ENCODE measurements at regions not wholly inside any gene's neighbourhood (a gene's known extent, or its start where the extent isn't known, plus 50 kb on each side); places are given as distances from the start of the nearest gene placed in this dataset.

DNA sequence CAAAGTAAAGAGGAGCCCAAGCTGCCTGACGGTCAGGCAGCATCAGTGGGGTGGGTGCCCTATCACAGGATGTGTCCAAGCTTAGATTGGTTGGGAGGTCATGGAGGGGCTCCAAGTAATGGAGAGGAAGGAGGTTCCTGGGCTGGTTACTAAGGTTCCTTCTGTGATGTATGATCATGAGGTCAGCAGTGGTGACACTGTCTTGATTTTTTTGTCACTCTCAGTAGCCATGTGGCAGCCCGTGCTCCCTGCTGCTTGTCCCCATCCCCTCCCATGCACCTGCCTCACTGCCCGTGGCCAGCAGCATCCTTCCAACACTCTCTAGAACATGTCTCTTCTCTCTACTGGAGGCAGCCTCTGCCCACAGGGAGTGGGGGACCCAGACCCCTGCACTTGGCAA lies 261.7 kb downstream of the TLE3 start:
- Histone ChIP-seq H2AFZ (ENCODE audit: low read length) (no peak overlapping the region), H3K27me3 (replicated peaks; ENCODE audit: insufficient read depth, low read length) (no peaks in the 10 kb centered on the region), H3F3A (ENCODE audit: insufficient read depth, low read length) (no peaks in the 10 kb centered on the region), H3K79me2 (ENCODE audit: low read length) (no peaks in the 10 kb centered on the region), H3K9ac (ENCODE audit: low read length) (no peak overlapping the region), H3K36me3 (replicated peaks; ENCODE audit: insufficient read depth, low read length) (no peaks in the 10 kb centered on the region), H3K9me2 (replicated peaks; ENCODE audit: insufficient read depth, low read length) (no peaks in the 10 kb centered on the region), H3K4me3 (ENCODE audit: low read length) (no peak overlapping the region), H3K4me2 (ENCODE audit: low read depth, low read length) (no peak overlapping the region), H3K4me1 (ENCODE audit: low read length) (no peaks in the 10 kb centered on the region), H3K9me3 (replicated peaks; ENCODE audit: insufficient read depth, low read length) (no peaks in the 10 kb centered on the region), H4K20me1 (ENCODE audit: insufficient read depth, low read length) (no peaks in the 10 kb centered on the region), H3K27ac (ENCODE audit: low read length) (no peak overlapping the region)
- TF ChIP-seq EZH2 (optimal IDR thresholded peaks at IDR 0.05; ENCODE audit: low read depth, low read length), result no peak
- TF ChIP-seq, protein P1, sequence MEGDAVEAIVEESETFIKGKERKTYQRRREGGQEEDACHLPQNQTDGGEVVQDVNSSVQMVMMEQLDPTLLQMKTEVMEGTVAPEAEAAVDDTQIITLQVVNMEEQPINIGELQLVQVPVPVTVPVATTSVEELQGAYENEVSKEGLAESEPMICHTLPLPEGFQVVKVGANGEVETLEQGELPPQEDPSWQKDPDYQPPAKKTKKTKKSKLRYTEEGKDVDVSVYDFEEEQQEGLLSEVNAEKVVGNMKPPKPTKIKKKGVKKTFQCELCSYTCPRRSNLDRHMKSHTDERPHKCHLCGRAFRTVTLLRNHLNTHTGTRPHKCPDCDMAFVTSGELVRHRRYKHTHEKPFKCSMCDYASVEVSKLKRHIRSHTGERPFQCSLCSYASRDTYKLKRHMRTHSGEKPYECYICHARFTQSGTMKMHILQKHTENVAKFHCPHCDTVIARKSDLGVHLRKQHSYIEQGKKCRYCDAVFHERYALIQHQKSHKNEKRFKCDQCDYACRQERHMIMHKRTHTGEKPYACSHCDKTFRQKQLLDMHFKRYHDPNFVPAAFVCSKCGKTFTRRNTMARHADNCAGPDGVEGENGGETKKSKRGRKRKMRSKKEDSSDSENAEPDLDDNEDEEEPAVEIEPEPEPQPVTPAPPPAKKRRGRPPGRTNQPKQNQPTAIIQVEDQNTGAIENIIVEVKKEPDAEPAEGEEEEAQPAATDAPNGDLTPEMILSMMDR (IDR thresholded peaks at IDR 0.05; ENCODE audit: low read length), result no peak
- TF ChIP-seq EZH2phosphoT487 (IDR thresholded peaks at IDR 0.05; ENCODE audit: low read length), result no peak
- no peak for DNase-seq

DNA sequence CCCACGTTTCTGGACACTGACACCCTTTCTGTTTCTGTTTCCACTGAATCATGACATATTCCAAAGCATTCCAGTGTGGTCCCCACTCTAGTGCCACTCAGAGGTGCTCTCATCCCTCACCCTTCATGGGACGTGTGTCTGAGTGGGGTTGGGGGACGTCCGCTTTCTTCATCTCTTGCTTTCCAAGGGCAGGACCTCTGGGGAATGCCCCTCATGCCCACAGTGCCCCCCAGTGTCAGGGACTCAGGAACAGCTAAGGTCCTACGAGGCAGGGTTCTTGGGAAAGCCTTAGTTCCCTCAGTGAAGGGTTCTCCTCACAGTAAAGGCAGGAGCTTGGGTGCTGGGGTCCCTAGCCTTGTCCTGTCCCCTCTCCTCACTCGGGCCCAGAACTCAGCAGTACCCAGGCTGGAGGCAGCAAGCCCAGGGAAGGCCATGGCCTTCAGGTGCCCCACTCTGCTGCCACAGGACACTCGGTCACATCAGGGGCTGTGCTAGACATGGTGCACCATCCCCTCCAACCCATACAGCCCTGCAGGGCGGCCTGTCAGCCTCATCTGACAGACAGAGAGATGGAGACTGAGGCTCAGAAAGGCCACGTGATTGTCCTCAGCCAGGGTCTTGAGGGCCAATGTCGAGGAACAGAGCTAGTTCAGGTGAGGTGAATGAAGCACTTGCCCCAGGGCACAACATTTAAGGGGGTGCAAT lies 261.0 kb downstream of the TLE3 start:
- Histone ChIP-seq H4K20me1 (ENCODE audit: insufficient read depth, low read length) (no peaks in the 10 kb centered on the region), H3K27ac (ENCODE audit: low read length) (no peak overlapping the region), H3K79me2 (ENCODE audit: low read length) (no peaks in the 10 kb centered on the region), H3K36me3 (replicated peaks; ENCODE audit: insufficient read depth, low read length) (no peaks in the 10 kb centered on the region), H3K9me3 (replicated peaks; ENCODE audit: insufficient read depth, low read length) (no peaks in the 10 kb centered on the region), H3K4me2 (ENCODE audit: low read depth, low read length) (no peak overlapping the region), H2AFZ (ENCODE audit: low read length) (no peak overlapping the region), H3K27me3 (replicated peaks; ENCODE audit: insufficient read depth, low read length) (no peaks in the 10 kb centered on the region), H3K4me3 (ENCODE audit: low read length) (no peak overlapping the region), H3K4me1 (ENCODE audit: low read length) (no peaks in the 10 kb centered on the region), H3F3A (ENCODE audit: insufficient read depth, low read length) (no peaks in the 10 kb centered on the region), H3K9ac (ENCODE audit: low read length) (no peak overlapping the region), H3K9me2 (replicated peaks; ENCODE audit: insufficient read depth, low read length) (no peaks in the 10 kb centered on the region)
- TF ChIP-seq EZH2 (optimal IDR thresholded peaks at IDR 0.05; ENCODE audit: low read depth, low read length) (no peak), EZH2phosphoT487 (IDR thresholded peaks at IDR 0.05; ENCODE audit: low read length) (no peak)
- TF ChIP-seq, protein P1 (IDR thresholded peaks at IDR 0.05; ENCODE audit: low read length), result no peak
- DNase-seq, result no peak

DNA sequence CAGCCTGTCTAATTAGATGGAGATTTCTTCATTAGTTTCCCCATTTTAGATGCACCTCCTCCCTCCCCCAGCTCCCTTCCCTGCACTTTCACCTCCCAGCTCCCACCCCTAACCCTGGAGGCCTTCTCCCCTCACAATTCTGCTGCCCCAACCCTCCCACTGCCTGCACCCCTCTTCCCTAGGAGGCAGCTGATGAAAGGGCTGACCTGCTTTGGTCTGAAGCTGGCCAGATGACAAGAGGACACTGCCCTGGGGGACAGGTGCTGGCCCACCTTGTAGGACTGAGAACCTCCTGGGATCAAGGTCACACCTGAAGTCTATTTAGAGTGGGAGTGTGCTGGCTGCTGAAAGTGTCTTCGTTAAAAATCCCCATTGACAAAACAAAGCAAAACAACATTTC lies 259.4 kb downstream of the TLE3 start:
- no peaks in the 10 kb centered on the region for H3F3A ChIP-seq (ENCODE audit: insufficient read depth, low read length)
- no peaks in the 10 kb centered on the region for H3K9me2 ChIP-seq (replicated peaks; ENCODE audit: insufficient read depth, low read length)
- H4K20me1 ChIP-seq (ENCODE audit: insufficient read depth, low read length), result no peaks in the 10 kb centered on the region
- no peak overlapping the region for H3K4me2 ChIP-seq (ENCODE audit: low read depth, low read length)
- no peak for DNase-seq
- H3K79me2 ChIP-seq (ENCODE audit: low read length), result no peaks in the 10 kb centered on the region
- TF ChIP-seq, protein P1 (IDR thresholded peaks at IDR 0.05; ENCODE audit: low read length), result no peak
- TF ChIP-seq EZH2phosphoT487 (IDR thresholded peaks at IDR 0.05; ENCODE audit: low read length), result no peak
- no peak for TF ChIP-seq EZH2 (optimal IDR thresholded peaks at IDR 0.05; ENCODE audit: low read depth, low read length)
- no peaks in the 10 kb centered on the region for H3K4me1 ChIP-seq (ENCODE audit: low read length)
- no peak overlapping the region for H3K4me3 ChIP-seq (ENCODE audit: low read length)
- no peak overlapping the region for H3K9ac ChIP-seq (ENCODE audit: low read length)
- no peak overlapping the region for H3K27ac ChIP-seq (ENCODE audit: low read length)
- H3K27me3 ChIP-seq (replicated peaks; ENCODE audit: insufficient read depth, low read length), result no peaks in the 10 kb centered on the region
- no peaks in the 10 kb centered on the region for H3K9me3 ChIP-seq (replicated peaks; ENCODE audit: insufficient read depth, low read length)
- H2AFZ ChIP-seq (ENCODE audit: low read length), result no peak overlapping the region
- H3K36me3 ChIP-seq (replicated peaks; ENCODE audit: insufficient read depth, low read length), result no peaks in the 10 kb centered on the region

All from MM.1S (cell line).